ENCODE measurements at regions not wholly inside any gene's neighbourhood (a gene's known extent, or its start where the extent isn't known, plus 50 kb on each side); places are given as distances from the start of the nearest gene placed in this dataset.

- TF ChIP-seq POLR2A (IDR thresholded peaks at IDR 0.05), result no peak
- no peak for TF ChIP-seq CTCF (IDR thresholded peaks at IDR 0.05)
- TF ChIP-seq EP300 (IDR thresholded peaks at IDR 0.05), result no peak
Measured at GRCh38 chr7:41367967-41368882, 334.7 kb downstream of the INHBA start.
